Panc1 (cell line): ENCODE measurements at regions not wholly inside any gene's neighbourhood (a gene's known extent, or its start where the extent isn't known, plus 50 kb on each side); places are given as distances from the start of the nearest gene placed in this dataset.

Experiments used
- TF ChIP-seq, protein P1 (sequence below): fragments of 450-650 bp; IDR thresholded peaks from 2 replicates; pipeline ENCODE4 v1.5.1; 2017; ENCODE audit warnings: mild to moderate bottlenecking
- TF ChIP-seq, protein P2 (sequence below), 2 experiments: IDR thresholded peaks; 2 replicates each; pipeline ENCODE4 v1.6.1; 2011 to 2012; ENCODE audit warnings: low read depth in 2 of 2, control low read depth in 1 of 2, low read length in 1 of 2, mild to moderate bottlenecking in 1 of 2, moderate library complexity in 1 of 2; ENCODE audit not compliant: insufficient read depth in 1 of 2

DNA sequence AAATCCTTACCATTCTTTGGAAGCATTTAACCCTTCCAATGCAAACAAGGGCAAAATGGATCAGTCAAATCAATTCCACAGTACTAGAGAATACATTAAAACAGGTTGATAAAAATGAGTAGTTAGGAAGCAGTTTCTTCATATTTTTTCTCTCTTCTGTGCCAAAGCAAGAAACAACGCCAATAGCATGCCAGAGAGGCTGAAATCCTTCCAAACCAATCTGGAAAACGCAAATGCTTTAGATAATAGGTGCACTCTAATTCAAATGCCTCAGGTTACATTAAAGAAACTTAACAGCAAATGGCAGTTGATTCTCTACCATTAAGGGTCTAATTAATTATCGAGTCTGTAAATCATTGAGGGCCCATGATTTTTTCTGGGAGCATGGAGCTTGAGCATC is 755.2 kb downstream of the C6orf118 start:
- TF ChIP-seq, protein P1, sequence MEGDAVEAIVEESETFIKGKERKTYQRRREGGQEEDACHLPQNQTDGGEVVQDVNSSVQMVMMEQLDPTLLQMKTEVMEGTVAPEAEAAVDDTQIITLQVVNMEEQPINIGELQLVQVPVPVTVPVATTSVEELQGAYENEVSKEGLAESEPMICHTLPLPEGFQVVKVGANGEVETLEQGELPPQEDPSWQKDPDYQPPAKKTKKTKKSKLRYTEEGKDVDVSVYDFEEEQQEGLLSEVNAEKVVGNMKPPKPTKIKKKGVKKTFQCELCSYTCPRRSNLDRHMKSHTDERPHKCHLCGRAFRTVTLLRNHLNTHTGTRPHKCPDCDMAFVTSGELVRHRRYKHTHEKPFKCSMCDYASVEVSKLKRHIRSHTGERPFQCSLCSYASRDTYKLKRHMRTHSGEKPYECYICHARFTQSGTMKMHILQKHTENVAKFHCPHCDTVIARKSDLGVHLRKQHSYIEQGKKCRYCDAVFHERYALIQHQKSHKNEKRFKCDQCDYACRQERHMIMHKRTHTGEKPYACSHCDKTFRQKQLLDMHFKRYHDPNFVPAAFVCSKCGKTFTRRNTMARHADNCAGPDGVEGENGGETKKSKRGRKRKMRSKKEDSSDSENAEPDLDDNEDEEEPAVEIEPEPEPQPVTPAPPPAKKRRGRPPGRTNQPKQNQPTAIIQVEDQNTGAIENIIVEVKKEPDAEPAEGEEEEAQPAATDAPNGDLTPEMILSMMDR = no peak
- TF ChIP-seq, protein P2, sequence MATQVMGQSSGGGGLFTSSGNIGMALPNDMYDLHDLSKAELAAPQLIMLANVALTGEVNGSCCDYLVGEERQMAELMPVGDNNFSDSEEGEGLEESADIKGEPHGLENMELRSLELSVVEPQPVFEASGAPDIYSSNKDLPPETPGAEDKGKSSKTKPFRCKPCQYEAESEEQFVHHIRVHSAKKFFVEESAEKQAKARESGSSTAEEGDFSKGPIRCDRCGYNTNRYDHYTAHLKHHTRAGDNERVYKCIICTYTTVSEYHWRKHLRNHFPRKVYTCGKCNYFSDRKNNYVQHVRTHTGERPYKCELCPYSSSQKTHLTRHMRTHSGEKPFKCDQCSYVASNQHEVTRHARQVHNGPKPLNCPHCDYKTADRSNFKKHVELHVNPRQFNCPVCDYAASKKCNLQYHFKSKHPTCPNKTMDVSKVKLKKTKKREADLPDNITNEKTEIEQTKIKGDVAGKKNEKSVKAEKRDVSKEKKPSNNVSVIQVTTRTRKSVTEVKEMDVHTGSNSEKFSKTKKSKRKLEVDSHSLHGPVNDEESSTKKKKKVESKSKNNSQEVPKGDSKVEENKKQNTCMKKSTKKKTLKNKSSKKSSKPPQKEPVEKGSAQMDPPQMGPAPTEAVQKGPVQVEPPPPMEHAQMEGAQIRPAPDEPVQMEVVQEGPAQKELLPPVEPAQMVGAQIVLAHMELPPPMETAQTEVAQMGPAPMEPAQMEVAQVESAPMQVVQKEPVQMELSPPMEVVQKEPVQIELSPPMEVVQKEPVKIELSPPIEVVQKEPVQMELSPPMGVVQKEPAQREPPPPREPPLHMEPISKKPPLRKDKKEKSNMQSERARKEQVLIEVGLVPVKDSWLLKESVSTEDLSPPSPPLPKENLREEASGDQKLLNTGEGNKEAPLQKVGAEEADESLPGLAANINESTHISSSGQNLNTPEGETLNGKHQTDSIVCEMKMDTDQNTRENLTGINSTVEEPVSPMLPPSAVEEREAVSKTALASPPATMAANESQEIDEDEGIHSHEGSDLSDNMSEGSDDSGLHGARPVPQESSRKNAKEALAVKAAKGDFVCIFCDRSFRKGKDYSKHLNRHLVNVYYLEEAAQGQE (IDR thresholded peaks at IDR 0.05; ENCODE audit: insufficient read depth in 1 of 2, low read depth in 2 of 2, low read length in 1 of 2) = no peak
